HepG2 (cell line): ENCODE measurements at regions not wholly inside any gene's neighbourhood (a gene's known extent, or its start where the extent isn't known, plus 50 kb on each side); places are given as distances from the start of the nearest gene placed in this dataset.

Source experiments
- ATAC-seq: fragments of 200-7000 bp; cut with Tn5 transposase; 3 replicates; pipeline ENCODE4 v1.9.1; 2020; ENCODE audit warnings: mild to moderate bottlenecking, moderate library complexity
- BruUV-seq: library from RNA; stranded (reverse); fragments of 400-500 nt; replicated peaks from 2 replicates; lab custom pipeline; 2021; lab: Mats Ljungman, UMichigan
- CTCF ChIA-PET: fragments of 300-600 bp; formaldehyde crosslinking; extraction: SDS; loops from one replicate; lab custom pipeline; 2021; ENCODE audit warnings: low total read pairs, inconsistent platforms, low intra/inter-chr PET ratio; lab: Yijun Ruan, JAX
- POLR2A ChIA-PET: fragments of 350-600 bp; sonication (Branson Sonifier 250); formaldehyde crosslinking; loops from one replicate; lab custom pipeline; 2020; ENCODE audit warnings: antibody characterized with exemption, inconsistent platforms; lab: Yijun Ruan, JAX
- DNase-seq: peaks from one replicate; pipeline ENCODE4 v3.0.0-alpha.2; 2015; ENCODE audit warnings: low spot score
- FAIRE-seq: peaks from 3 replicates; lab custom pipeline; 2011; peaks lifted over from hg19 to GRCh38; lab: Jason Lieb, UNC
- H2AFZ ChIP-seq: one replicate; pipeline ENCODE4 v1.6.1; 2011; ENCODE audit warnings: low read length, inconsistent platforms
- H3K27ac ChIP-seq: fragments of 300-600 bp; 3 replicates; pipeline ENCODE4 v1.8.0; 2011; ENCODE audit warnings: mixed run types, mild to moderate bottlenecking, mixed read lengths, low read length, inconsistent platforms; ENCODE audit not compliant: insufficient read depth; ENCODE audit errors: extremely low read length
- H3K27me3 ChIP-seq, 2 experiments: fragments of 200-600 bp in 1 of 2; 2 replicates in 1 of 2; 3 replicates in 1 of 2; pipeline versions ENCODE4 v1.6.0 to v1.8.0; 2011; ENCODE audit warnings: low read length in 2 of 2, mild to moderate bottlenecking in 2 of 2, moderate library complexity in 2 of 2, inconsistent platforms in 1 of 2; ENCODE audit not compliant: insufficient read depth in 2 of 2, control insufficient read depth in 1 of 2
- H3K36me3 ChIP-seq, 2 experiments: fragments of 200-600 bp in 1 of 2; replicated peaks in 1 of 2; 2 replicates in 1 of 2; 3 replicates in 1 of 2; pipeline versions ENCODE4 v1.5.1 to v1.8.0; 2011; ENCODE audit warnings: low read length in 2 of 2, inconsistent platforms in 1 of 2; ENCODE audit not compliant: insufficient read depth in 2 of 2, control insufficient read depth in 1 of 2
- H3K4me1 ChIP-seq: 2 replicates; pipeline ENCODE4 v1.5.1; 2012; ENCODE audit warnings: low read length, inconsistent platforms; ENCODE audit not compliant: insufficient read depth
- H3K4me2 ChIP-seq: 2 replicates; pipeline ENCODE4 v1.6.0; 2011; ENCODE audit warnings: low read depth, low read length, inconsistent platforms
- H3K4me3 ChIP-seq, 3 experiments: fragments of 200-600 bp in 1 of 3; sonication (generic), shearing (Covaris generic) in 1 of 3; replicated peaks in 1 of 3; 2 replicates each; pipeline ENCODE4 v1.5.1; 2011 to 2016; ENCODE audit warnings: low read length in 3 of 3, inconsistent platforms in 2 of 3, low read depth in 2 of 3, mild to moderate bottlenecking in 2 of 3, control low read depth in 1 of 3, mixed read lengths in 1 of 3; ENCODE audit not compliant: insufficient read depth in 1 of 3
- H3K79me2 ChIP-seq: one replicate; pipeline ENCODE4 v1.6.1; 2011; ENCODE audit warnings: low read length, inconsistent platforms; ENCODE audit not compliant: insufficient read depth
- H3K9ac ChIP-seq: 2 replicates; pipeline ENCODE4 v1.6.0; 2011; ENCODE audit warnings: mild to moderate bottlenecking, low read depth, low read length, inconsistent platforms; ENCODE audit not compliant: insufficient read depth
- H3K9me3 ChIP-seq: 2 replicates; pipeline ENCODE4 v1.5.1; 2012; ENCODE audit warnings: mild to moderate bottlenecking, low read length
- H4K20me1 ChIP-seq: 2 replicates; pipeline ENCODE4 v1.6.0; 2011; ENCODE audit warnings: inconsistent platforms, mild to moderate bottlenecking, low read length, moderate library complexity; ENCODE audit not compliant: insufficient read depth
- ARNTL ChIP-seq: sonication (generic); formaldehyde crosslinking; IDR thresholded peaks from 2 replicates; pipeline ENCODE4 v1.4.0; 2020; ENCODE audit warnings: mild to moderate bottlenecking, missing genetic modification reagents
- DNMT1 ChIP-seq: sonication (generic); formaldehyde crosslinking; IDR thresholded peaks from 2 replicates; pipeline ENCODE4 v1.5.1; 2020; ENCODE audit warnings: mild to moderate bottlenecking, missing genetic modification reagents
- MXI1 ChIP-seq: IDR thresholded peaks from 3 replicates; pipeline ENCODE4 v1.6.1; 2012; ENCODE audit warnings: low read depth, low read length, inconsistent platforms, borderline replicate concordance
- NFE2 ChIP-seq: sonication (generic); formaldehyde crosslinking; IDR thresholded peaks from 2 replicates; pipeline ENCODE4 v1.4.0; 2020; ENCODE audit warnings: missing genetic modification reagents
- NONO ChIP-seq, 2 experiments: fragments of 450-650 bp in 1 of 2; sonication (generic) in 1 of 2; formaldehyde crosslinking in 1 of 2; IDR thresholded peaks in 1 of 2; conservative IDR thresholded peaks in 1 of 2; 2 replicates each; pipeline versions ENCODE4 v1.6.1 to v1.8.0; 2017 to 2022; ENCODE audit warnings: mild to moderate bottlenecking in 1 of 2, missing genetic modification reagents in 1 of 2, moderate library complexity in 1 of 2
- RAD21 ChIP-seq: fragments of 450-650 bp; formaldehyde crosslinking; IDR thresholded peaks from 2 replicates; pipeline ENCODE4 v1.5.0; 2020; ENCODE audit warnings: mild to moderate bottlenecking
- RAD51 ChIP-seq: fragments of 450-650 bp; IDR thresholded peaks from 2 replicates; pipeline ENCODE4 v1.6.1; 2016; ENCODE audit warnings: borderline replicate concordance
- SAFB2 ChIP-seq: sonication (generic); formaldehyde crosslinking; IDR thresholded peaks from 2 replicates; pipeline ENCODE4 v1.5.1; 2020; ENCODE audit warnings: missing genetic modification reagents, low read depth, mild to moderate bottlenecking, borderline replicate concordance
- TBX2 ChIP-seq: sonication (generic); formaldehyde crosslinking; IDR thresholded peaks from 2 replicates; pipeline ENCODE4 v1.5.0; 2020; ENCODE audit warnings: missing genetic modification reagents, mild to moderate bottlenecking, borderline replicate concordance
- ZNF337 ChIP-seq: sonication (generic); formaldehyde crosslinking; IDR thresholded peaks from 2 replicates; pipeline ENCODE4 v1.5.1; 2020; ENCODE audit warnings: missing genetic modification reagents, low read depth, mild to moderate bottlenecking, borderline replicate concordance
- ZNF746 ChIP-seq: sonication (generic); formaldehyde crosslinking; IDR thresholded peaks from 2 replicates; pipeline ENCODE4 v1.8.0; 2022; ENCODE audit warnings: mild to moderate bottlenecking, missing genetic modification reagents
- ZSCAN29 ChIP-seq: sonication (generic); formaldehyde crosslinking; conservative IDR thresholded peaks from 2 replicates; pipeline ENCODE4 v1.4.0; 2020; ENCODE audit warnings: mild to moderate bottlenecking, missing genetic modification reagents
- WGBS: methylation state at CpG from one replicate; pipeline ENCODE4 v1.1.6; 2017; ENCODE audit warnings: low lambda C conversion rate; 5-methylcytosine and 5-hydroxymethylcytosine counted together
- in situ Hi-C: cut with HindIII; loops from 2 replicates; pipeline ENCODE4 v1.10.0; 2017; ENCODE audit warnings: low pct_unique_long_range_greater_than_20kb; ENCODE audit not compliant: extremely low pct_ligation_motif_present
- intact Hi-C: fragments of 100-400 bp; cut with micrococcal nuclease; formaldehyde crosslinking; loops from one replicate; pipeline ENCODE4 v1.10.0; 2022; ENCODE audit not compliant: unreplicated experiment
- TF ChIP-seq, protein P1 (sequence below): sonication (generic); formaldehyde crosslinking; IDR thresholded peaks from 2 replicates; pipeline ENCODE4 v1.4.0; 2020; ENCODE audit warnings: missing genetic modification reagents, mild to moderate bottlenecking, borderline replicate concordance

DNA sequence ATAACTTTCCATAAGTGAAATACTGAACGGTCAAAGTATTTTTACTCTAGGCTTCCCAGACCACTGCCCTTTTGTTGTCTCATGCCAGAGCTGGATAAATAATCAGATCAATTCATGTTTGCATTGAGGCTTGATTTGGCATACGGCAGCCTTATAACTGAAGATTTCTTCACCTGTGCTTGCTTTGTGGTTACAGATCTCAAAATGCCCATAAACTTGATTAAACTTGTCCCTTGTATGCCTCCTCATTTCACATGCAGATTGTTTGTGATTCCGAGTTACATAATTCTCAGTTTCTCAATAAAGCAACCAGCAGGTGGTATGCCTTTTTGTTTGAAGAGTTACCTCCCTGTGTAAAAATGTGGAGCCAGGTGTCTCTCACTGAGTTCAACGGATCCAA, 211.4 kb upstream of the LRIG1 start:
- Histone ChIP-seq H3K4me1 (no peaks in the 10 kb centered on the region), H3K36me3 (no peaks in the 10 kb centered on the region), H3K79me2 (no peaks in the 10 kb centered on the region), H3K9ac (no peak overlapping the region), H2AFZ (no peak overlapping the region), H3K27me3 (no peaks in the 10 kb centered on the region), H4K20me1 (no peaks in the 10 kb centered on the region), H3K9me3 (no peaks in the 10 kb centered on the region), H3K4me2 (no peak overlapping the region), H3K27ac (no peak overlapping the region), H3K4me3 (no peak overlapping the region)
- 16% methylated on average over 4 of the region's 4 CpGs for WGBS
- in situ Hi-C loops (no loop called here), intact Hi-C loops (no loop called here)
- CTCF ChIA-PET: no interaction called here
- ATAC-seq (no peak), DNase-seq (no peak), FAIRE-seq (no peak)
- no TSS peak for BruUV-seq
- POLR2A ChIA-PET: no interaction called here
- no peak for TF ChIP-seq SAFB2 (CRISPR knock-in tag)
- TF ChIP-seq ARNTL: no peak
- TF ChIP-seq ZNF746 (CRISPR knock-in tag): no peak
- TF ChIP-seq, protein P1, sequence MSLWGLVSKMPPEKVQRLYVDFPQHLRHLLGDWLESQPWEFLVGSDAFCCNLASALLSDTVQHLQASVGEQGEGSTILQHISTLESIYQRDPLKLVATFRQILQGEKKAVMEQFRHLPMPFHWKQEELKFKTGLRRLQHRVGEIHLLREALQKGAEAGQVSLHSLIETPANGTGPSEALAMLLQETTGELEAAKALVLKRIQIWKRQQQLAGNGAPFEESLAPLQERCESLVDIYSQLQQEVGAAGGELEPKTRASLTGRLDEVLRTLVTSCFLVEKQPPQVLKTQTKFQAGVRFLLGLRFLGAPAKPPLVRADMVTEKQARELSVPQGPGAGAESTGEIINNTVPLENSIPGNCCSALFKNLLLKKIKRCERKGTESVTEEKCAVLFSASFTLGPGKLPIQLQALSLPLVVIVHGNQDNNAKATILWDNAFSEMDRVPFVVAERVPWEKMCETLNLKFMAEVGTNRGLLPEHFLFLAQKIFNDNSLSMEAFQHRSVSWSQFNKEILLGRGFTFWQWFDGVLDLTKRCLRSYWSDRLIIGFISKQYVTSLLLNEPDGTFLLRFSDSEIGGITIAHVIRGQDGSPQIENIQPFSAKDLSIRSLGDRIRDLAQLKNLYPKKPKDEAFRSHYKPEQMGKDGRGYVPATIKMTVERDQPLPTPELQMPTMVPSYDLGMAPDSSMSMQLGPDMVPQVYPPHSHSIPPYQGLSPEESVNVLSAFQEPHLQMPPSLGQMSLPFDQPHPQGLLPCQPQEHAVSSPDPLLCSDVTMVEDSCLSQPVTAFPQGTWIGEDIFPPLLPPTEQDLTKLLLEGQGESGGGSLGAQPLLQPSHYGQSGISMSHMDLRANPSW (CRISPR knock-in tag): no peak
- no peak for TF ChIP-seq ZNF337 (CRISPR knock-in tag)
- TF ChIP-seq MXI1: no peak
- TF ChIP-seq DNMT1 (CRISPR knock-in tag): no peak
- no peak for TF ChIP-seq NONO (IDR thresholded peaks at IDR 0.05)
- no peak for TF ChIP-seq NONO (CRISPR knock-in tag; conservative IDR thresholded peaks at IDR 0.05)
- no peak for TF ChIP-seq TBX2 (CRISPR knock-in tag)
- no peak for TF ChIP-seq NFE2 (CRISPR knock-in tag)
- no peak for TF ChIP-seq RAD51
- TF ChIP-seq ZSCAN29 (CRISPR knock-in tag): no peak
- TF ChIP-seq RAD21: no peak
